Testis (tissue), 2 donors: ENCODE measurements at regions not wholly inside any gene's neighbourhood (a gene's known extent, or its start where the extent isn't known, plus 50 kb on each side); places are given as distances from the start of the nearest gene placed in this dataset.

Experiments
- DNase-seq: peaks from one replicate; pipeline ENCODE4 v3.0.0-alpha.2; 2019
- H3K27ac ChIP-seq, 2 donors: fragments of 200-600 bp; sonication (generic); one replicate each; pipeline ENCODE4 v1.5.1; 2019
- H3K27me3 ChIP-seq: fragments of 200-600 bp; sonication (generic); one replicate; pipeline ENCODE4 v1.5.1; 2019
- H3K36me3 ChIP-seq: fragments of 200-600 bp; sonication (generic); one replicate; pipeline ENCODE4 v1.5.1; 2017; ENCODE audit warnings: low read depth; ENCODE audit errors: missing control alignments
- H3K4me1 ChIP-seq: fragments of 200-600 bp; sonication (generic); one replicate; pipeline ENCODE4 v1.5.1; 2019
- H3K4me3 ChIP-seq, 2 donors: fragments of 200-600 bp; sonication (generic); one replicate each; pipeline ENCODE4 v1.5.1; 2017 to 2019
- H3K9me3 ChIP-seq: fragments of 200-600 bp; sonication (generic); one replicate; pipeline ENCODE4 v1.5.1; 2017
- POLR2A ChIP-seq: fragments of 450-650 bp; IDR thresholded peaks from one replicate; pipeline ENCODE4 v1.6.1; 2017; ENCODE audit warnings: antibody characterized with exemption, mild to moderate bottlenecking, moderate library complexity
- WGBS, 2 donors: methylation state at CpG; one replicate each; pipeline ENCODE4 v1.1.5; 2018; 5-methylcytosine and 5-hydroxymethylcytosine counted together
- intact Hi-C: fragments of 100-400 bp; cut with DNase I; formaldehyde crosslinking; loops from one replicate; pipeline ENCODE4 v1.15.1; 2023; ENCODE audit warnings: low total_unique reads
- TF ChIP-seq, protein P1 (sequence below), 3 experiments: fragments of 450-650 bp in 2 of 3; fragments of 200-600 bp in 1 of 3; sonication (generic) in 1 of 3; IDR thresholded peaks; one replicate each; pipeline ENCODE4 v1.5.1; 2016 to 2019; ENCODE audit warnings: antibody characterized with exemption in 3 of 3, mild to moderate bottlenecking in 2 of 3, moderate library complexity in 1 of 3

- Histone ChIP-seq H3K9me3 (no peaks in the 10 kb centered on the region), H3K27ac (no peak overlapping the region), H3K4me3 (no peak overlapping the region), H3K4me1 (no peaks in the 10 kb centered on the region), H3K27me3 (no peaks in the 10 kb centered on the region), H3K36me3 (no peaks in the 10 kb centered on the region)
- WGBS, 2 donors: 97 to 100% methylated on average over 1 of the region's 1 CpG
- intact Hi-C loops: no loop called here
- no peak for TF ChIP-seq POLR2A
- TF ChIP-seq, protein P1, sequence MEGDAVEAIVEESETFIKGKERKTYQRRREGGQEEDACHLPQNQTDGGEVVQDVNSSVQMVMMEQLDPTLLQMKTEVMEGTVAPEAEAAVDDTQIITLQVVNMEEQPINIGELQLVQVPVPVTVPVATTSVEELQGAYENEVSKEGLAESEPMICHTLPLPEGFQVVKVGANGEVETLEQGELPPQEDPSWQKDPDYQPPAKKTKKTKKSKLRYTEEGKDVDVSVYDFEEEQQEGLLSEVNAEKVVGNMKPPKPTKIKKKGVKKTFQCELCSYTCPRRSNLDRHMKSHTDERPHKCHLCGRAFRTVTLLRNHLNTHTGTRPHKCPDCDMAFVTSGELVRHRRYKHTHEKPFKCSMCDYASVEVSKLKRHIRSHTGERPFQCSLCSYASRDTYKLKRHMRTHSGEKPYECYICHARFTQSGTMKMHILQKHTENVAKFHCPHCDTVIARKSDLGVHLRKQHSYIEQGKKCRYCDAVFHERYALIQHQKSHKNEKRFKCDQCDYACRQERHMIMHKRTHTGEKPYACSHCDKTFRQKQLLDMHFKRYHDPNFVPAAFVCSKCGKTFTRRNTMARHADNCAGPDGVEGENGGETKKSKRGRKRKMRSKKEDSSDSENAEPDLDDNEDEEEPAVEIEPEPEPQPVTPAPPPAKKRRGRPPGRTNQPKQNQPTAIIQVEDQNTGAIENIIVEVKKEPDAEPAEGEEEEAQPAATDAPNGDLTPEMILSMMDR (IDR thresholded peaks at IDR 0.05): no peak
- no peak for DNase-seq
Observed at GRCh38 chr5:67561151-67561932, 364.7 kb upstream of the CD180 start.

DNA sequence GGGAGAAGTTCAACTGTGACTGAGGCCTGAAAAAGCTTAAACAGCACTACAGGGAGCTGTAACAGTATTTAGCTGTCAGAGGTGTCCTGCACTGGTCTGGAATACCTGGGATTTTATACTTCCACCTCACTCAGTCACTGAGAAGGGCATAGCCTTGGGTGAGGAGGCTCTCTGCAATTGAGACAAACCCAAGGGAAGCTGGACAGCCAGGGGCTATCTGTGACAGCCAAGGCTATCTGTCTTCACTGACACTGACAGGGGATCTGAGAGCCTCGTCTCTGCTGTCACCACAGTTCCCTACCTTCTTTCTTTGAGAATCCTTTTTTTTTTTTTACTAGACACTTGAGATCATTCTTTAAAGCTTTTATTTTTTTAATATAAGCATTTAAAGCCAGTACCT lies 356.2 kb upstream of the CD180 start:
- TF ChIP-seq, protein P1 (IDR thresholded peaks at IDR 0.05): no peak
- TF ChIP-seq POLR2A: no peak
- Histone ChIP-seq H3K27ac (no peak overlapping the region), H3K4me3 (no peak overlapping the region), H3K9me3 (no peaks in the 10 kb centered on the region), H3K36me3 (no peaks in the 10 kb centered on the region), H3K4me1 (no peaks in the 10 kb centered on the region), H3K27me3 (no peaks in the 10 kb centered on the region)
- intact Hi-C loops: no loop called here
- WGBS, 2 donors: 64 to 81% methylated on average over 1 of the region's 1 CpG
- no peak for DNase-seq

DNA sequence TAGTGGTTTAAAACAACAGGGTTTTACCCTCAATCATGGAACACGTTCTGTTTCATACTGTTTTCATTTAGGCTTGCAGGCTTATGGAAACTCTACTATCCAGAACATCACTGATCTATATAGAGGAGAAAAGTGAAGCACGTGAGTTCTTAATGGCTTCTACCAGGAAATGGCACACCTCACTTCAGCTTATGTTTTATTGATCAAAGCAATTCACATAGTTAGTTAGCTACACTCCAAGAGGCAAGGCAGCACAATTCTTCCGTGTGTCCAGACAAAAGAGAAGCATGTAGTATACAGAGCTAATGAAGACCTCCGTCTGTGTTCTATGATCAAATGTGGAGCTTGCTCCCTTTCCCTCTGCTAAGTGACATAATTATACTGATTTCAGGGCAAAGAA lies 353.3 kb upstream of the CD180 start:
- intact Hi-C loops: no loop called here
- Histone ChIP-seq H3K4me1 (no peaks in the 10 kb centered on the region), H3K4me3 (no peak overlapping the region), H3K9me3 (no peaks in the 10 kb centered on the region), H3K27me3 (no peaks in the 10 kb centered on the region), H3K36me3 (no peaks in the 10 kb centered on the region), H3K27ac (no peak overlapping the region)
- 93 to 94% methylated on average over 4 of the region's 4 CpGs for WGBS, 2 donors
- no peak for TF ChIP-seq POLR2A
- TF ChIP-seq, protein P1 (IDR thresholded peaks at IDR 0.05): no peak
- DNase-seq: no peak

DNA sequence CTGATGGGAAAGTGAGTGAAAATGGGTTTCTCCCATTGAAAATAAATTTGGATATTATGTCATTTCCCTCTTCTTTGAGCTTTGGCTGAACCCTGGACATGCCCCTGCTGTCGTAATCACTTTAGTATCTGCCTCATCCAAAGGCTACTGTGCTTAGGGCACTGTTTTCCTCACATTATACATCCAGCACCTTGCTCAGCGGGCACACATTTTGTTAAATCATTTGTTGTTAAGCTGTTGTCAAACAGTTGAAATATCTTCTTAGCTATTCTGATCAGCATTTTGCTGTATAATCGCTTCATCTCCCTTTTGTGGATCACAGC lies 352.7 kb upstream of the CD180 start:
- DNase-seq: no peak
- Histone ChIP-seq H3K27me3 (no peaks in the 10 kb centered on the region), H3K9me3 (no peaks in the 10 kb centered on the region), H3K36me3 (no peaks in the 10 kb centered on the region), H3K4me3 (no peak overlapping the region), H3K27ac (no peak overlapping the region), H3K4me1 (no peaks in the 10 kb centered on the region)
- intact Hi-C loops: no loop called here
- WGBS, 2 donors: 68 to 77% methylated on average over 3 of the region's 3 CpGs
- TF ChIP-seq POLR2A: no peak
- TF ChIP-seq, protein P1 (IDR thresholded peaks at IDR 0.05): no peak
